NB4 (cell line): ENCODE measurements at regions not wholly inside any gene's neighbourhood (a gene's known extent, or its start where the extent isn't known, plus 50 kb on each side); places are given as distances from the start of the nearest gene placed in this dataset.

Source experiments
- MYC ChIP-seq: IDR thresholded peaks from 2 replicates; pipeline ENCODE4 v1.6.1; 2011; ENCODE audit warnings: low read depth, low read length
- POLR2A ChIP-seq: IDR thresholded peaks from 2 replicates; pipeline ENCODE4 v1.6.1; 2011; ENCODE audit warnings: mild to moderate bottlenecking; ENCODE audit not compliant: insufficient read length; ENCODE audit errors: extremely low read depth
- TF ChIP-seq, protein P1 (sequence below): IDR thresholded peaks from one replicate; pipeline ENCODE4 v1.5.1; 2012; ENCODE audit warnings: low read depth, low read length
- TF ChIP-seq, protein P2 (sequence below): IDR thresholded peaks from 2 replicates; pipeline ENCODE4 v1.6.1; 2011; ENCODE audit warnings: low read depth, low read length

DNA sequence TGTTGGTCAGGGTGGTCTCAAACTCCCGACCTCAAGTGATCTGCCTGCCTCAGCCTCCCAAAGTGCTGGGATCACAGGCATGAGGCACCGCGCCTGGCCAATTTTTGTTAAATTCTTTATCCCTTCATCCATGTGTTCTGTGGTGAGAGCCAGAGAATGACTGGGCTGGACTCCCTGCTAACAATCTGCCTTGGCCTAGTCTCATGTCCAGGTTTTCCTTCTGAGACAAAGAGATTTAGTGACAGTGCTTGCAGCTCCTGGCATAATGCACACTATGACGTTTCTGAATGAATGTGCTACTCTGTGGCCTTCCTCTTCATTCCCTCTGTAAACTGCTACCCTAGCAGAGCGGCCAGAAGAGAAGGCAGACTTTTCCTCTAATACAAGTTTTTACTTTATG is 79.3 kb downstream of the FOXD1 start:
- TF ChIP-seq, protein P1, sequence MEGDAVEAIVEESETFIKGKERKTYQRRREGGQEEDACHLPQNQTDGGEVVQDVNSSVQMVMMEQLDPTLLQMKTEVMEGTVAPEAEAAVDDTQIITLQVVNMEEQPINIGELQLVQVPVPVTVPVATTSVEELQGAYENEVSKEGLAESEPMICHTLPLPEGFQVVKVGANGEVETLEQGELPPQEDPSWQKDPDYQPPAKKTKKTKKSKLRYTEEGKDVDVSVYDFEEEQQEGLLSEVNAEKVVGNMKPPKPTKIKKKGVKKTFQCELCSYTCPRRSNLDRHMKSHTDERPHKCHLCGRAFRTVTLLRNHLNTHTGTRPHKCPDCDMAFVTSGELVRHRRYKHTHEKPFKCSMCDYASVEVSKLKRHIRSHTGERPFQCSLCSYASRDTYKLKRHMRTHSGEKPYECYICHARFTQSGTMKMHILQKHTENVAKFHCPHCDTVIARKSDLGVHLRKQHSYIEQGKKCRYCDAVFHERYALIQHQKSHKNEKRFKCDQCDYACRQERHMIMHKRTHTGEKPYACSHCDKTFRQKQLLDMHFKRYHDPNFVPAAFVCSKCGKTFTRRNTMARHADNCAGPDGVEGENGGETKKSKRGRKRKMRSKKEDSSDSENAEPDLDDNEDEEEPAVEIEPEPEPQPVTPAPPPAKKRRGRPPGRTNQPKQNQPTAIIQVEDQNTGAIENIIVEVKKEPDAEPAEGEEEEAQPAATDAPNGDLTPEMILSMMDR: no peak
- TF ChIP-seq, protein P2, sequence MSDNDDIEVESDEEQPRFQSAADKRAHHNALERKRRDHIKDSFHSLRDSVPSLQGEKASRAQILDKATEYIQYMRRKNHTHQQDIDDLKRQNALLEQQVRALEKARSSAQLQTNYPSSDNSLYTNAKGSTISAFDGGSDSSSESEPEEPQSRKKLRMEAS: no peak
- no peak for TF ChIP-seq POLR2A
- no peak for TF ChIP-seq MYC
